OCI-LY3 (cell line): ENCODE measurements at regions not wholly inside any gene's neighbourhood (a gene's known extent, or its start where the extent isn't known, plus 50 kb on each side); places are given as distances from the start of the nearest gene placed in this dataset.

ENCODE experiments used
- H2AFZ ChIP-seq: fragments of 200-600, 300-600 bp; shearing (Covaris generic); 2 replicates; pipeline ENCODE4 v1.6.0; 2014; ENCODE audit warnings: antibody characterized with exemption, low read depth, low read length
- H3K27ac ChIP-seq: fragments of 200-600, 300-600 bp; sonication (generic); 2 replicates; pipeline ENCODE4 v1.5.1; 2014; ENCODE audit warnings: mild to moderate bottlenecking, low read length, moderate library complexity, mixed read lengths
- H3K27me3 ChIP-seq: fragments of 200-600, 300-600 bp; sonication (generic); 2 replicates; pipeline ENCODE4 v1.6.1; 2014; ENCODE audit warnings: low read depth, low read length, mixed read lengths
- H3K36me3 ChIP-seq: fragments of 200-600, 300-600 bp; sonication (generic); replicated peaks from 2 replicates; pipeline ENCODE3; 2014; ENCODE audit warnings: low read depth, low read length, mixed read lengths
- H3K4me1 ChIP-seq: fragments of 300-600, 200-600 bp; sonication (generic); 2 replicates; pipeline ENCODE4 v1.6.1; 2014; ENCODE audit warnings: low read length, mixed read lengths
- H3K4me2 ChIP-seq: fragments of 200-600, 300-600 bp; sonication (generic); 2 replicates; pipeline ENCODE4 v1.6.1; 2014; ENCODE audit warnings: low read length, mixed read lengths
- H3K4me3 ChIP-seq: fragments of 300-600, 200-600 bp; sonication (generic); 2 replicates; pipeline ENCODE4 v1.5.1; 2014; ENCODE audit warnings: antibody characterized with exemption, mild to moderate bottlenecking, low read length, moderate library complexity
- H3K79me2 ChIP-seq: fragments of 300-600, 200-600 bp; shearing (Covaris generic); 2 replicates; pipeline ENCODE4 v1.6.1; 2014; ENCODE audit warnings: mild to moderate bottlenecking, low read length, mixed read lengths
- H3K9ac ChIP-seq: fragments of 300-600, 200-600 bp; shearing (Covaris generic); 2 replicates; pipeline ENCODE4 v1.6.0; 2014; ENCODE audit warnings: mild to moderate bottlenecking, low read length, moderate library complexity
- H3K9me3 ChIP-seq: fragments of 200-600, 300-600 bp; shearing (Covaris generic); 2 replicates; pipeline ENCODE4 v1.6.1; 2014; ENCODE audit warnings: low read length, mixed read lengths; ENCODE audit not compliant: insufficient read depth
- H4K20me1 ChIP-seq: fragments of 200-600, 300-600 bp; sonication (generic); 2 replicates; pipeline ENCODE4 v1.6.1; 2016; ENCODE audit warnings: low read length, mixed read lengths; ENCODE audit not compliant: insufficient read depth
- EZH2phosphoT487 ChIP-seq: fragments of 200-600 bp; shearing (Covaris generic); IDR thresholded peaks from 2 replicates; pipeline ENCODE4 v1.6.1; 2018; ENCODE audit warnings: antibody characterized with exemption, mixed run types, low read depth
- TF ChIP-seq, protein P1 (sequence below): fragments of 200-600, 300-600 bp; sonication (generic); IDR thresholded peaks from 2 replicates; pipeline ENCODE4 v1.5.1; 2014; ENCODE audit warnings: antibody characterized with exemption, low read length, low read depth

DNA sequence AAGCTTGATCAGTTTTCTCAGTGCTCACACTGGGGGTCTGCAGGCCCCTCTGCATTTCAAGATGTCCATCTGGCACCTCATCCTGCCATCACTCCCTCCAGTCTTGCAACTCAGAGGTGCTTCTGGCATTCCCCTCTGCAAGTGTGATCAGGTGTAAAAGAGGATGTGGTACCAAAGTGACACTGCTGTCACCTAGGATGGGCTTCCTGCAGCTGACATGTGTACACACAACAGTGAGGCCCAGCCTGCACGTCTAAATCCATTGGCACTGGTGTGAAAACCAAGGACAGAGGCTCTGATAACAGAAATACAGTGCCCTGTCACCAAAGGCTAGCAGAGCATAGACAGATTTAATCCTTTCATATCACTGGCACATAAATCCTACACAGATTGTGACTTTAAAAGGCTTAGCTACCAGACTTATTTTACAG is 162.5 kb upstream of the CELF2 start:
- Histone ChIP-seq H3K4me2 (peak overlapping the region; percentile 7; the same call in 1 of the 2 replicates), H3K4me1 (peaks cover 9% of the 10 kb centered on the region), H3K27me3 (no peaks in the 10 kb centered on the region), H2AFZ (no peak overlapping the region), H3K36me3 (no peaks in the 10 kb centered on the region), H4K20me1 (no peaks in the 10 kb centered on the region), H3K9ac (no peak overlapping the region), H3K27ac (no peak overlapping the region), H3K79me2 (no peaks in the 10 kb centered on the region), H3K4me3 (no peak overlapping the region), H3K9me3 (no peaks in the 10 kb centered on the region)
- TF ChIP-seq, protein P1, sequence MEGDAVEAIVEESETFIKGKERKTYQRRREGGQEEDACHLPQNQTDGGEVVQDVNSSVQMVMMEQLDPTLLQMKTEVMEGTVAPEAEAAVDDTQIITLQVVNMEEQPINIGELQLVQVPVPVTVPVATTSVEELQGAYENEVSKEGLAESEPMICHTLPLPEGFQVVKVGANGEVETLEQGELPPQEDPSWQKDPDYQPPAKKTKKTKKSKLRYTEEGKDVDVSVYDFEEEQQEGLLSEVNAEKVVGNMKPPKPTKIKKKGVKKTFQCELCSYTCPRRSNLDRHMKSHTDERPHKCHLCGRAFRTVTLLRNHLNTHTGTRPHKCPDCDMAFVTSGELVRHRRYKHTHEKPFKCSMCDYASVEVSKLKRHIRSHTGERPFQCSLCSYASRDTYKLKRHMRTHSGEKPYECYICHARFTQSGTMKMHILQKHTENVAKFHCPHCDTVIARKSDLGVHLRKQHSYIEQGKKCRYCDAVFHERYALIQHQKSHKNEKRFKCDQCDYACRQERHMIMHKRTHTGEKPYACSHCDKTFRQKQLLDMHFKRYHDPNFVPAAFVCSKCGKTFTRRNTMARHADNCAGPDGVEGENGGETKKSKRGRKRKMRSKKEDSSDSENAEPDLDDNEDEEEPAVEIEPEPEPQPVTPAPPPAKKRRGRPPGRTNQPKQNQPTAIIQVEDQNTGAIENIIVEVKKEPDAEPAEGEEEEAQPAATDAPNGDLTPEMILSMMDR = no peak
- TF ChIP-seq EZH2phosphoT487 = no peak

DNA sequence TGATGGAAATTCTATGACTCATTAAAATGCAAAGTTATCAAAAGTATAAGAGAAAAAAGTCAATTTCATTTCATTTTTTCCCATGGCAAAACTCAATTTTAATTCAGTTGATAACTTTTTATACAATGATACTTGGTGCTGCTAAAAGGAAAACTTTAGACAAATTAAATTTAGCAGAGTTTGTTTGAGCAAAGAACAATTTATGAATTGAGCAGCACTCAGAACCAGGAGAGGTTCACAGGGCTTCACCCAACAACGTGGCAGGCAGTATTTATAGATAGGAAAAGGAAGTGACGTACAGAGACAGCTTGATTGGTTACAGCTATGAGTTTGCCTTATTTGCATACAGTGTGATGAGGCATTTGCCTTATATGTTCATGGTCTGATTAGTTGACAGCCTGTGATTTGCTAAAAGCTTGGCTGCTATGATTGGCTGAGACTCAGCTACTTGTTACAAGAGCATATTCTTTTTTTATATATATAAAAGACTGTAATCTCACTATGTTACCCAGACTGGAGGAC is 157.2 kb upstream of the CELF2 start:
- Histone ChIP-seq H3K4me1 (no peaks in the 10 kb centered on the region), H3K9ac (no peak overlapping the region), H4K20me1 (no peaks in the 10 kb centered on the region), H3K36me3 (no peaks in the 10 kb centered on the region), H2AFZ (no peak overlapping the region), H3K4me2 (no peak overlapping the region), H3K4me3 (no peak overlapping the region), H3K27me3 (no peaks in the 10 kb centered on the region), H3K27ac (no peak overlapping the region), H3K79me2 (no peaks in the 10 kb centered on the region), H3K9me3 (no peaks in the 10 kb centered on the region)
- no peak for TF ChIP-seq EZH2phosphoT487
- TF ChIP-seq, protein P1 = no peak

DNA sequence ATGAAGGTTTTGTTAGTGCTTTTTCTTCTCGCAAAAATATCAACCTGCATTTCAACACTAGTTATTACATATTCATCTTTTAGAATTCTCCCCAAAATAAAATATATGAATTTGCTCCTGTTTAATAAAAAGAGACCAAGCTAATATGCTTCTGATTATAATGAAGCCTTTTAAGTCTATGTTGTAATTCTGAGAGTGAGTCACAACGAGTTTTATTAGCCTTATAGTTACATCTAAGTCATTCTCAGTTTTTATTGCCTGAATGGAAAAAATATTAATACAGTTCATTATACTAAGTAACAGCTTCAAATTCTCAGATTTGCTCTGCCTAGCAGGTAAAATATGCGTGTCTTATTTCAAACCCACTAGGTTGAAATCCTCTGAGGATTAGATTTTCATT is 152.4 kb upstream of the CELF2 start:
- Histone ChIP-seq H3K27me3 (peaks cover 9% of the 10 kb centered on the region; the same call in 1 of the 2 replicates), H3K79me2 (no peaks in the 10 kb centered on the region), H3K36me3 (no peaks in the 10 kb centered on the region), H3K4me3 (no peak overlapping the region), H3K9me3 (no peaks in the 10 kb centered on the region), H3K4me2 (no peak overlapping the region), H4K20me1 (no peaks in the 10 kb centered on the region), H3K27ac (no peak overlapping the region), H3K9ac (no peak overlapping the region), H2AFZ (no peak overlapping the region), H3K4me1 (peaks cover 9% of the 10 kb centered on the region)
- TF ChIP-seq, protein P1 = no peak
- no peak for TF ChIP-seq EZH2phosphoT487

DNA sequence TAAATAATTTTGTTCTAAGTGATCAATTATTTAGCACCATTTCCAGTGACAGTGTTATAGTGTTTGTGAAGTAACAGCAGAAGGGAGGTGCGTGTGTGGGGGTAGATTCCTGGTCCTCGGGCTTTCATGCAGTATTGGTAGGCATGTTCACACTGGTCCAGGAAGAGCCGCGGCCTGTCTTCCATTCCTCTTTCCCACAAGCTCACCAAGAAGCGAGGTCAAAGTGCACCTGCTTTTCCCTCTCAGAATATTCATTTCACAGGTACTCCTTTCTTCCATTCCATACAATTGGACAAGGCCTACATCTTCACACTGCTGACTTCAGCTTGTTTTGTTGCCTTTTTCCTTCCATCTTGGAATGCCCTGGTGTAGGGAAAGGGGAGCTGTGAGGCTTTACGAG is 151.8 kb upstream of the CELF2 start:
- no peaks in the 10 kb centered on the region for H3K79me2 ChIP-seq
- no peak overlapping the region for H2AFZ ChIP-seq
- H3K4me3 ChIP-seq = no peak overlapping the region
- no peak overlapping the region for H3K9ac ChIP-seq
- peaks cover 9% of the 10 kb centered on the region; the same call in 1 of the 2 replicates for H3K27me3 ChIP-seq
- H4K20me1 ChIP-seq = no peaks in the 10 kb centered on the region
- H3K36me3 ChIP-seq = no peaks in the 10 kb centered on the region
- H3K4me2 ChIP-seq = no peak overlapping the region
- no peaks in the 10 kb centered on the region for H3K9me3 ChIP-seq
- no peak overlapping the region for H3K27ac ChIP-seq
- TF ChIP-seq EZH2phosphoT487 = no peak
- TF ChIP-seq, protein P1 = no peak
- H3K4me1 ChIP-seq = peaks cover 15% of the 10 kb centered on the region
